ENCODE measurements at regions not wholly inside any gene's neighbourhood (a gene's known extent, or its start where the extent isn't known, plus 50 kb on each side); places are given as distances from the start of the nearest gene placed in this dataset.
"Not testable (repeated sequence)": the region's sequence is repeated elsewhere in the genome, so short reads cannot be mapped to it uniquely, and the experiment has no call there.

DNA sequence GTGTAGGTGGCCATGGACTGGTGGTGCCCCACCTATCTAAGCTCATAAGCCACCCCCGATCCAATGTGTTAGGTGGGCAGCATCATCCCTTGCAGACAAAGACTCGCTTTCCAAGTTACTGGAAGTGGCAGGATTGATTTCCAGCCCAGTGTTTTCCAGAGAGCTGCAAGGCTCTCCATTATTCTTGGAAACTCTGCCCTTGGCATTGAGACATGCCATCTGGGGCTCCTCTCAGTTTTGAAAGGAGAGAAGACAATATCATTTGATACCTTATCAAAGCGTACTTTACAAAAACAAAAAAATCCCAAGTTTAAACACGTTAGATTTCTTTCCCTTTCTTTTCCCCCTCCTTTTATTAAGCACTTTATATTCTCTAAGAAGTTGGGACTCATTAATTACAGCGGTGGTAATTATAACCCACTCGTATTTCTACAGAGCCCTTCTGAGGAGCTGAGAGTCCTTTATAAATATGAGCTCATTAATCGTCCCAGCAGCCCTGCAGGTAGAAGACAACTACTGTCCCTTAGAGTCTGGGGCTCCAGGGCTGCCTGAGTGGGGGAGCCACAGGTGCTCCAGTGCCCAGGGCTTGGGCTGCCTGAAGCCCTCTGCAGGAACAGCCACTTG is 226.1 kb downstream of the TLE3 start:
- H3K27ac Mint-ChIP-seq (ENCODE audit: unreplicated experiment) = no peak overlapping the region
- H3K27me3 Mint-ChIP-seq (ENCODE audit: unreplicated experiment) = peaks cover 46% of the 10 kb centered on the region
- H3K4me1 Mint-ChIP-seq (ENCODE audit: low read depth, unreplicated experiment) = peaks cover 14% of the 10 kb centered on the region
- peaks cover 6% of the 10 kb centered on the region for H3K9me3 Mint-ChIP-seq (ENCODE audit: low read depth, unreplicated experiment)
- CTCF ChIA-PET = interaction anchor here (0.6 to 0.8 kb wide), 2 partner anchors 52 to 114 kb away, joined by 3 read pairs; no protein-coding TSS in a partner anchor
- no TSS peak for BruUV-seq (replicated peaks)
- intact Hi-C loops (cut with micrococcal nuclease; ENCODE audit: unreplicated experiment) = no loop called here
- TF ChIP-seq, protein P1, sequence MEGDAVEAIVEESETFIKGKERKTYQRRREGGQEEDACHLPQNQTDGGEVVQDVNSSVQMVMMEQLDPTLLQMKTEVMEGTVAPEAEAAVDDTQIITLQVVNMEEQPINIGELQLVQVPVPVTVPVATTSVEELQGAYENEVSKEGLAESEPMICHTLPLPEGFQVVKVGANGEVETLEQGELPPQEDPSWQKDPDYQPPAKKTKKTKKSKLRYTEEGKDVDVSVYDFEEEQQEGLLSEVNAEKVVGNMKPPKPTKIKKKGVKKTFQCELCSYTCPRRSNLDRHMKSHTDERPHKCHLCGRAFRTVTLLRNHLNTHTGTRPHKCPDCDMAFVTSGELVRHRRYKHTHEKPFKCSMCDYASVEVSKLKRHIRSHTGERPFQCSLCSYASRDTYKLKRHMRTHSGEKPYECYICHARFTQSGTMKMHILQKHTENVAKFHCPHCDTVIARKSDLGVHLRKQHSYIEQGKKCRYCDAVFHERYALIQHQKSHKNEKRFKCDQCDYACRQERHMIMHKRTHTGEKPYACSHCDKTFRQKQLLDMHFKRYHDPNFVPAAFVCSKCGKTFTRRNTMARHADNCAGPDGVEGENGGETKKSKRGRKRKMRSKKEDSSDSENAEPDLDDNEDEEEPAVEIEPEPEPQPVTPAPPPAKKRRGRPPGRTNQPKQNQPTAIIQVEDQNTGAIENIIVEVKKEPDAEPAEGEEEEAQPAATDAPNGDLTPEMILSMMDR (IDR thresholded peaks at IDR 0.05; ENCODE audit: unreplicated experiment) = no peak
- H3K36me3 Mint-ChIP-seq (ENCODE audit: insufficient read depth, unreplicated experiment) = peaks cover 8% of the 10 kb centered on the region
- no peak overlapping the region for H3K4me3 Mint-ChIP-seq (ENCODE audit: low read depth, unreplicated experiment)
- DNase-seq = no peak

DNA sequence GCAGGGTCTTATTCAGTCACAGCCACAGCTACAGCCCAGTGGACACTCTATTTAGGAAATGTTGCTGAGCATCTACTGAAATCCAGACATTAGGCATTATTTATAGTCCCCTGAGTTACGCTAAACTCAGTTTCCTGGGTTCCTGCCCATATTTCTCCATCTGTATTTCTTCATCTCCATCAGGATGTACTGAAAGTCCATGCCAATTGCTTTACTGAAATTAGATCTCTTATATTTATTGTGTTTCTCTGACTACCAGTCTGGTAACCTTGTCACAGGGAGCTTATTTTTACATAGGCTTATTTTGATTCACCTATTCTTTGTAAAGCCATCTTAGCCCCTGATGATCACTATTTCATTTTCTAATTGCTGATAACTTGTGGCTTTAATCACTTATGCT is 223.9 kb downstream of the TLE3 start:
- H3K4me1 Mint-ChIP-seq (ENCODE audit: low read depth, unreplicated experiment) = peaks cover 12% of the 10 kb centered on the region
- intact Hi-C loops (cut with micrococcal nuclease; ENCODE audit: unreplicated experiment) = no loop called here
- no peak overlapping the region for H3K4me3 Mint-ChIP-seq (ENCODE audit: low read depth, unreplicated experiment)
- CTCF ChIA-PET = no interaction called here
- no peak for DNase-seq
- no peaks in the 10 kb centered on the region for H3K9me3 Mint-ChIP-seq (ENCODE audit: low read depth, unreplicated experiment)
- H3K36me3 Mint-ChIP-seq (ENCODE audit: insufficient read depth, unreplicated experiment) = peaks cover 8% of the 10 kb centered on the region
- H3K27me3 Mint-ChIP-seq (ENCODE audit: unreplicated experiment) = peaks cover 67% of the 10 kb centered on the region
- TF ChIP-seq, protein P1 (IDR thresholded peaks at IDR 0.05; ENCODE audit: unreplicated experiment) = no peak
- no TSS peak for BruUV-seq (replicated peaks)
- no peak overlapping the region for H3K27ac Mint-ChIP-seq (ENCODE audit: unreplicated experiment)

DNA sequence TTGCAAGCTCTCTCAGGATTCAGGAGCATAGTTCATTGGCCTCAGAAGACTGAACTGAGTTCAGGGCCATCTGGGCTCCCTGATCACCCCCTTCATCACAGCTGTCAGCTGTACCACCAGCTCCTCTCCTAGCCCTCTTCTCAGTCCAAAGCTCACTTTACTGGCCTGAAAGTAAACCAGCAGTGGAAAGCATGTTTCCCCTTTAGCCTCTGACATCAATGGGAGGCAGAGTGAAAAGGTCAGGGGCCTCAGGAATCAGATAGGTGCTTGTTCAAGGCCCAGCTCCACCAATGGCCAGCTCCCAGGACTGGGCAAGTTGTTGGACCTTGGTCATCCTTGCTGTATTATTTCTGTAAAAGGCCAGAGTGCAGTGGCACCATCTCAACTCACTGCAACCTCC is 223.4 kb downstream of the TLE3 start:
- TF ChIP-seq, protein P1 (IDR thresholded peaks at IDR 0.05; ENCODE audit: unreplicated experiment) = no peak
- Mint-ChIP-seq H3K4me3 (ENCODE audit: low read depth, unreplicated experiment) (no peak overlapping the region), H3K27me3 (ENCODE audit: unreplicated experiment) (peaks cover 69% of the 10 kb centered on the region), H3K27ac (ENCODE audit: unreplicated experiment) (no peak overlapping the region), H3K4me1 (ENCODE audit: low read depth, unreplicated experiment) (peaks cover 7% of the 10 kb centered on the region), H3K36me3 (ENCODE audit: insufficient read depth, unreplicated experiment) (peaks cover 5% of the 10 kb centered on the region), H3K9me3 (ENCODE audit: low read depth, unreplicated experiment) (no peaks in the 10 kb centered on the region)
- DNase-seq = no peak
- intact Hi-C loops (cut with micrococcal nuclease; ENCODE audit: unreplicated experiment) = no loop called here
- no TSS peak for BruUV-seq (replicated peaks)
- CTCF ChIA-PET = no interaction called here

DNA sequence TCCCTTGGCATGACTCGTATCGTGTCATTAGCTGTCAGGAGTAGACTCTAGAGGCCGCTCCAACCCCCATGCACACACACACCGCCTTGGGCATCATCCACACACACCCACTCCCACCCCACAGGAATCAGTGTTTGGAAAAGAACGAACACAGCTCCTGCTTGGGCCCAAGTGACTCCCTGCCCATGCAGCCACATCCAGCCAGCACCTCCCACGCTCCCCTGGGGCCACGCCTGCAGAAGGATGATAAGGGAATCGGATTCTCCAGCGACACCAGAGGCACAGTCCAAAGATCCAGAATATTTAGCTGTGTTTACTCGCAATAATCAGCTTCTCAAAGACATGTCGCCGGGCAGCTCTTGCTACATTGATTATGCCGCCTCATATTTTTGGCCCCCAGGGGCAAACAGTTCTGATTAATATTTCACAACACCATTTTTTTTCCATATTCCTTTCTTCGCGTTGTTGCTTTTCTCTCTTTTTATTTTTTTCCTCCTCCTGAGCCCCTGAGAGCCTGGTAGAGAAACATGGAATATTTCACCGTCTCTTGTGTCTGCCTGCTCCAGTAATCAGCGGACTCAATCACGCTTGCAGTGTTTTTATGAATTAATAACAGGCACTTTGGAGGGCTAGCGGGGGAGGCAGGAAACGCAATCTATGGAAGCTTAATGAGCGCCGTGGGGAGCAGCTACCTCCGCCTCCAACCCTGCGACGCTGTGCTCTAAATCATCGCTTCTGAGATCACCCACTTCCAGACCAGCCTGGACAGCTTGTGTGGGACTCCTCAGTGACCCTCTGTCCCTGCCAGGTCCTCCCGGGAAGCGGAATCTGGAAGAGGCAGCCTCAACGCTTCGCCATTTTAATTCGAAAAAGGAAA is 221.4 kb downstream of the TLE3 start:
- intact Hi-C loops (cut with micrococcal nuclease; ENCODE audit: unreplicated experiment) = no loop called here
- Mint-ChIP-seq H3K9me3 (ENCODE audit: low read depth, unreplicated experiment) (no peaks in the 10 kb centered on the region), H3K36me3 (ENCODE audit: insufficient read depth, unreplicated experiment) (peaks cover 5% of the 10 kb centered on the region), H3K27me3 (ENCODE audit: unreplicated experiment) (peaks cover 77% of the 10 kb centered on the region), H3K27ac (ENCODE audit: unreplicated experiment) (no peak overlapping the region), H3K4me1 (ENCODE audit: low read depth, unreplicated experiment) (no peaks in the 10 kb centered on the region), H3K4me3 (ENCODE audit: low read depth, unreplicated experiment) (no peak overlapping the region)
- TF ChIP-seq, protein P1 (IDR thresholded peaks at IDR 0.05; ENCODE audit: unreplicated experiment) = no peak
- BruUV-seq (replicated peaks) = no TSS peak
- DNase-seq = no peak
- CTCF ChIA-PET = interaction anchor here (0.8 kb wide), 1 partner anchor 28 kb away, joined by 3 read pairs; no protein-coding TSS in a partner anchor

DNA sequence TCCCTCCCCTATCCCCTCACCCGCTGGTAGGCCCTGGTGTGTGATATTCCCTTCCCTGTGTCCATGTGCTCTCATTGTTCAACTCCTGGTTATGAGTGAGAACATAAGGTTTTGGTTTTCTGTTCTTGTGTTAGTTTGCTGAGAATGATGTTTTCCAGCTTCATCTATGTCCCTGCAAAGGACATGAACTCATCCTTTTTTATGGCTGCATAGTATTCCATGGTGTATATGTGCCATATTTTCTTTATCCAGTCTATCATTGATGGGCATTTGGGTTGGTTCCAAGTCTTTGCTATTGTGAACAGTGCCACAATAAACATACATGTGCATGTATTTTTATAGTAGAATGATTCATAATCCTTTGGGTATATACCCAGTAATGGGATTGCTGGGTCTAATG is 217.8 kb downstream of the TLE3 start:
- H3K9me3 Mint-ChIP-seq (ENCODE audit: low read depth, unreplicated experiment); DNase-seq; H3K4me3 Mint-ChIP-seq (ENCODE audit: low read depth, unreplicated experiment); intact Hi-C loops (cut with micrococcal nuclease; ENCODE audit: unreplicated experiment); BruUV-seq (replicated peaks); H3K36me3 Mint-ChIP-seq (ENCODE audit: insufficient read depth, unreplicated experiment); H3K4me1 Mint-ChIP-seq (ENCODE audit: low read depth, unreplicated experiment); H3K27ac Mint-ChIP-seq (ENCODE audit: unreplicated experiment); CTCF ChIA-PET: not testable (repeated sequence)
- H3K27me3 Mint-ChIP-seq (ENCODE audit: unreplicated experiment) = peaks cover 84% of the 10 kb centered on the region

Data from Calu3 (cell line).